H9 (cell line): ENCODE measurements at regions not wholly inside any gene's neighbourhood (a gene's known extent, or its start where the extent isn't known, plus 50 kb on each side); places are given as distances from the start of the nearest gene placed in this dataset.

Source experiments
- DNase-seq: peaks from one replicate; pipeline ENCODE4 v3.0.0-alpha.2; 2017
- H2AFZ ChIP-seq: one replicate; pipeline ENCODE4 v1.6.1; 2013; ENCODE audit warnings: mild to moderate bottlenecking, low read length, control low read depth, moderate library complexity
- H2AK5ac ChIP-seq: 2 replicates; pipeline ENCODE4 v1.6.1; 2013; ENCODE audit warnings: low read length, control low read depth, mixed read lengths; ENCODE audit not compliant: insufficient read length
- H2BK120ac ChIP-seq: one replicate; pipeline ENCODE4 v1.6.1; 2013; ENCODE audit warnings: low read depth, mild to moderate bottlenecking, low read length, control low read depth, inconsistent platforms; ENCODE audit not compliant: poor library complexity, severe bottlenecking
- H2BK12ac ChIP-seq: 2 replicates; pipeline ENCODE4 v1.6.1; 2013; ENCODE audit warnings: low read length, control low read depth, mixed read lengths, low read depth; ENCODE audit not compliant: insufficient read length
- H2BK15ac ChIP-seq: 2 replicates; pipeline ENCODE4 v1.6.1; 2013; ENCODE audit warnings: low read depth, low read length, control low read depth
- H2BK20ac ChIP-seq: one replicate; pipeline ENCODE4 v1.6.1; 2013; ENCODE audit warnings: low read depth, mild to moderate bottlenecking, low read length, control low read depth, inconsistent platforms; ENCODE audit not compliant: poor library complexity, severe bottlenecking
- H2BK5ac ChIP-seq: 2 replicates; pipeline ENCODE4 v1.6.1; 2013; ENCODE audit warnings: low read length, control low read depth, mixed read lengths; ENCODE audit not compliant: insufficient read length
- H3K14ac ChIP-seq: 2 replicates; pipeline ENCODE4 v1.6.1; 2013; ENCODE audit warnings: low read length, control low read depth; ENCODE audit not compliant: insufficient read depth
- H3K18ac ChIP-seq: 2 replicates; pipeline ENCODE4 v1.6.1; 2013; ENCODE audit warnings: low read depth, mild to moderate bottlenecking, mixed read lengths, low read length, control low read depth; ENCODE audit not compliant: insufficient read length
- H3K23ac ChIP-seq: 2 replicates; pipeline ENCODE4 v1.6.1; 2013; ENCODE audit warnings: low read length, control low read depth, mixed read lengths, low read depth; ENCODE audit not compliant: insufficient read length
- H3K23me2 ChIP-seq: 2 replicates; pipeline ENCODE4 v1.6.1; 2013; ENCODE audit warnings: low read depth, mild to moderate bottlenecking, mixed read lengths, low read length, control low read depth; ENCODE audit not compliant: insufficient read length, poor library complexity, severe bottlenecking
- H3K27ac ChIP-seq: 2 replicates; pipeline ENCODE4 v1.5.1; 2013; ENCODE audit warnings: low read length, control low read depth, mixed read lengths, low read depth; ENCODE audit not compliant: insufficient read length
- H3K27me3 ChIP-seq: 2 replicates; pipeline ENCODE4 v1.6.1; 2013; ENCODE audit warnings: low read length, control low read depth, inconsistent platforms; ENCODE audit not compliant: insufficient read depth
- H3K4ac ChIP-seq: 2 replicates; pipeline ENCODE4 v1.6.1; 2013; ENCODE audit warnings: low read depth, mild to moderate bottlenecking, control low read depth, inconsistent platforms, low read length, moderate library complexity
- H3K4me1 ChIP-seq: 2 replicates; pipeline ENCODE4 v1.6.1; 2013; ENCODE audit warnings: low read length, control low read depth, inconsistent platforms; ENCODE audit not compliant: insufficient read depth
- H3K4me2 ChIP-seq: 2 replicates; pipeline ENCODE4 v1.6.1; 2013; ENCODE audit warnings: low read length, control low read depth, mixed read lengths; ENCODE audit not compliant: insufficient read length, insufficient read depth
- H3K56ac ChIP-seq: 2 replicates; pipeline ENCODE4 v1.6.1; 2013; ENCODE audit warnings: low read depth, mild to moderate bottlenecking, mixed read lengths, low read length, control low read depth; ENCODE audit not compliant: insufficient read length
- H3K79me1 ChIP-seq: 2 replicates; pipeline ENCODE4 v1.6.1; 2013; ENCODE audit warnings: low read depth, mild to moderate bottlenecking, moderate library complexity, low read length, control low read depth, inconsistent platforms; ENCODE audit not compliant: insufficient read depth, poor library complexity, severe bottlenecking
- H3K79me2 ChIP-seq: 2 replicates; pipeline ENCODE4 v1.6.1; 2013; ENCODE audit warnings: low read length, control low read depth, inconsistent platforms; ENCODE audit not compliant: insufficient read depth
- H3K9ac ChIP-seq: 2 replicates; pipeline ENCODE4 v1.6.1; 2013; ENCODE audit warnings: low read length, control low read depth, mixed read lengths; ENCODE audit not compliant: insufficient read length; ENCODE audit errors: extremely low read depth
- H3K9me3 ChIP-seq: one replicate; pipeline ENCODE4 v1.6.1; 2013; ENCODE audit warnings: low read depth, low read length, inconsistent platforms; ENCODE audit not compliant: control insufficient read depth
- H3T11ph ChIP-seq: one replicate; pipeline ENCODE4 v1.6.1; 2013; ENCODE audit warnings: mild to moderate bottlenecking, low read length, control low read depth, inconsistent platforms
- H4K20me1 ChIP-seq: one replicate; pipeline ENCODE4 v1.6.1; 2013; ENCODE audit not compliant: control insufficient read depth, insufficient read length, insufficient read depth
- H4K5ac ChIP-seq: 2 replicates; pipeline ENCODE4 v1.6.1; 2013; ENCODE audit warnings: low read depth, mild to moderate bottlenecking, mixed read lengths, low read length, control low read depth; ENCODE audit not compliant: insufficient read length
- H4K8ac ChIP-seq: replicated peaks from 2 replicates; pipeline ENCODE4 v1.6.1; 2013; ENCODE audit warnings: low read length, control low read depth, mixed read lengths, low read depth; ENCODE audit not compliant: insufficient read length
- H4K91ac ChIP-seq: 2 replicates; pipeline ENCODE4 v1.6.1; 2013; ENCODE audit warnings: low read depth, mild to moderate bottlenecking, moderate library complexity, mixed read lengths, low read length, control low read depth; ENCODE audit not compliant: insufficient read length
- H3K27ac Mint-ChIP-seq, 3 experiments: 2 replicates in 2 of 3; 3 replicates in 1 of 3; pipeline ENCODE4 v1.8.0; 2020 to 2021; ENCODE audit warnings: mixed read lengths in 3 of 3, mild to moderate bottlenecking in 1 of 3, moderate library complexity in 1 of 3
- H3K27me3 Mint-ChIP-seq: 2 replicates; pipeline ENCODE4 v1.8.0; 2021; ENCODE audit warnings: low read depth, mild to moderate bottlenecking, moderate library complexity, mixed read lengths
- H3K36me3 Mint-ChIP-seq, 3 experiments: 2 replicates in 2 of 3; 3 replicates in 1 of 3; pipeline ENCODE4 v1.8.0; 2020 to 2021; ENCODE audit warnings: low read depth in 3 of 3, mixed read lengths in 3 of 3; ENCODE audit not compliant: insufficient read depth in 1 of 3
- H3K4me1 Mint-ChIP-seq, 2 experiments: 2 replicates each; pipeline ENCODE4 v1.8.0; 2020; ENCODE audit warnings: mixed read lengths in 2 of 2
- H3K4me3 Mint-ChIP-seq, 2 experiments: 2 replicates in 1 of 2; 3 replicates in 1 of 2; pipeline ENCODE4 v1.8.0; 2020 to 2021; ENCODE audit warnings: mild to moderate bottlenecking in 2 of 2, mixed read lengths in 2 of 2, moderate library complexity in 1 of 2
- H3K9me3 Mint-ChIP-seq, 2 experiments: 2 replicates in 1 of 2; 3 replicates in 1 of 2; pipeline ENCODE4 v1.8.0; 2020; ENCODE audit warnings: mild to moderate bottlenecking in 2 of 2, mixed read lengths in 2 of 2, moderate library complexity in 1 of 2
- CTCF ChIP-seq: fragments of 200-600 bp; sonication (generic); conservative IDR thresholded peaks from 3 replicates; pipeline ENCODE4 v1.8.0; 2021; ENCODE audit warnings: antibody characterized with exemption, mild to moderate bottlenecking
- WGBS: extraction: QIAGEN DNeasy Blood & Tissue Kit; methylation state at CpG from one replicate; pipeline ENCODE4 v1.1.7; 2013; ENCODE audit warnings: missing lambda C conversion rate, low lambda C conversion rate, mixed read lengths; ENCODE audit not compliant: insufficient read length; ENCODE audit errors: extremely low coverage; 5-methylcytosine and 5-hydroxymethylcytosine counted together

- Mint-ChIP-seq H3K9me3 (peaks cover 0 to 4% of the 10 kb centered on the region in 2 experiments; a peak in 1 of 5 replicates), H3K36me3 (no peaks in the 10 kb centered on the region; a peak in 2 of 7 replicates), H3K4me1 (peaks cover 0 to 2% of the 10 kb centered on the region in 2 experiments; a peak in 1 of 4 replicates), H3K27ac (no peak overlapping the region), H3K4me3 (no peak overlapping the region), H3K27me3 (peaks cover 2% of the 10 kb centered on the region)
- Histone ChIP-seq H3K23ac (no peak overlapping the region), H3K18ac (no peak overlapping the region), H4K5ac (no peak overlapping the region), H3K9me3 (no peaks in the 10 kb centered on the region), H2AFZ (no peak overlapping the region), H4K91ac (no peak overlapping the region), H2BK20ac (no peak overlapping the region), H2BK15ac (no peak overlapping the region), H2BK120ac (no peak overlapping the region), H3K4me2 (no peak overlapping the region), H4K8ac (no peak overlapping the region), H3K9ac (no peak overlapping the region), H3K4ac (no peak overlapping the region), H2AK5ac (no peak overlapping the region), H2BK5ac (no peak overlapping the region), H3K27me3 (no peaks in the 10 kb centered on the region), H3T11ph (no peak overlapping the region), H4K20me1 (no peaks in the 10 kb centered on the region), H2BK12ac (no peak overlapping the region), H3K79me2 (no peaks in the 10 kb centered on the region), H3K79me1 (no peaks in the 10 kb centered on the region), H3K14ac (no peak overlapping the region), H3K27ac (no peak overlapping the region), H3K4me1 (no peaks in the 10 kb centered on the region), H3K56ac (no peak overlapping the region), H3K23me2 (no peaks in the 10 kb centered on the region)
- TF ChIP-seq CTCF = no peak
- no peak for DNase-seq
- WGBS = no CpG with 5 or more reads among the region's 1 CpG
Measured at GRCh38 chr3:65052101-65052500, 364.3 kb upstream of the ADAMTS9 start.
